IMR-90 (cell line): ENCODE measurements at regions not wholly inside any gene's neighbourhood (a gene's known extent, or its start where the extent isn't known, plus 50 kb on each side); places are given as distances from the start of the nearest gene placed in this dataset.

Source experiments
- BHLHE40 ChIP-seq: fragments of 150-350 bp; IDR thresholded peaks from 2 replicates; pipeline ENCODE4 v1.6.1; 2016; ENCODE audit warnings: mild to moderate bottlenecking, low read depth, low read length
- CTCF ChIP-seq: conservative IDR thresholded peaks from 2 replicates; pipeline ENCODE4 v1.5.1; 2012; ENCODE audit warnings: mild to moderate bottlenecking, low read depth, low read length, improper control_type of control experiment
- MAZ ChIP-seq: IDR thresholded peaks from 2 replicates; pipeline ENCODE4 v1.6.1; 2012; ENCODE audit warnings: low read depth, mild to moderate bottlenecking, low read length, improper control_type of control experiment, moderate library complexity, borderline replicate concordance
- MXI1 ChIP-seq: IDR thresholded peaks from 2 replicates; pipeline ENCODE4 v1.6.1; 2012; ENCODE audit warnings: low read depth, mild to moderate bottlenecking, low read length, moderate library complexity, borderline replicate concordance
- NFE2L2 ChIP-seq: fragments of 150-350 bp; IDR thresholded peaks from 2 replicates; pipeline ENCODE4 v1.6.1; 2016; ENCODE audit warnings: low read depth, mild to moderate bottlenecking, low read length
- POLR2A ChIP-seq: IDR thresholded peaks from 2 replicates; pipeline ENCODE4 v1.6.1; 2012; ENCODE audit warnings: mild to moderate bottlenecking, low read depth, low read length
- RAD21 ChIP-seq: IDR thresholded peaks from 2 replicates; pipeline ENCODE4 v1.6.1; 2012; ENCODE audit warnings: low read length, improper control_type of control experiment
- RFX5 ChIP-seq: IDR thresholded peaks from 2 replicates; pipeline ENCODE4 v1.8.0; 2012; ENCODE audit warnings: low read depth, mild to moderate bottlenecking, low read length, moderate library complexity

- no peak for TF ChIP-seq RFX5
- no peak for TF ChIP-seq CTCF
- no peak for TF ChIP-seq MXI1
- TF ChIP-seq MAZ, result no peak
- TF ChIP-seq POLR2A, result no peak
- no peak for TF ChIP-seq BHLHE40
- TF ChIP-seq RAD21, result no peak
- no peak for TF ChIP-seq NFE2L2
Measured at GRCh38 chr14:52121441-52121840, 52.6 kb upstream of the NID2 start.
